Type B pancreatic cell (in vitro differentiated cells): ENCODE measurements at regions not wholly inside any gene's neighbourhood (a gene's known extent, or its start where the extent isn't known, plus 50 kb on each side); places are given as distances from the start of the nearest gene placed in this dataset.
"Not testable (repeated sequence)": the region's sequence is repeated elsewhere in the genome, so short reads cannot be mapped to it uniquely, and the experiment has no call there.

Experiments used
- DNase-seq: peaks from one replicate; pipeline ENCODE4 v3.0.0; 2021; ENCODE audit warnings: mixed read lengths; ENCODE audit not compliant: unreplicated experiment; ENCODE audit errors: extremely low spot score
- H3K27ac Mint-ChIP-seq: 2 replicates; pipeline ENCODE4 v1.8.0; 2021; ENCODE audit warnings: mild to moderate bottlenecking, mixed read lengths
- H3K27me3 Mint-ChIP-seq: 2 replicates; pipeline ENCODE4 v1.8.0; 2021; ENCODE audit warnings: mixed read lengths
- H3K36me3 Mint-ChIP-seq: 2 replicates; pipeline ENCODE4 v1.8.0; 2021; ENCODE audit warnings: mixed read lengths
- H3K4me1 Mint-ChIP-seq: one replicate; pipeline ENCODE4 v1.8.0; 2021; ENCODE audit warnings: mixed read lengths; ENCODE audit not compliant: unreplicated experiment
- H3K4me3 Mint-ChIP-seq: 2 replicates; pipeline ENCODE4 v1.8.0; 2021; ENCODE audit warnings: mild to moderate bottlenecking, mixed read lengths
- H3K9me3 Mint-ChIP-seq: 2 replicates; pipeline ENCODE4 v1.8.0; 2021; ENCODE audit warnings: mixed read lengths
- TF ChIP-seq, protein P1 (sequence below): fragments of 200-600 bp; sonication (generic); conservative IDR thresholded peaks from 2 replicates; pipeline ENCODE4 v1.5.0; 2021; ENCODE audit warnings: antibody characterized with exemption, mild to moderate bottlenecking

DNA sequence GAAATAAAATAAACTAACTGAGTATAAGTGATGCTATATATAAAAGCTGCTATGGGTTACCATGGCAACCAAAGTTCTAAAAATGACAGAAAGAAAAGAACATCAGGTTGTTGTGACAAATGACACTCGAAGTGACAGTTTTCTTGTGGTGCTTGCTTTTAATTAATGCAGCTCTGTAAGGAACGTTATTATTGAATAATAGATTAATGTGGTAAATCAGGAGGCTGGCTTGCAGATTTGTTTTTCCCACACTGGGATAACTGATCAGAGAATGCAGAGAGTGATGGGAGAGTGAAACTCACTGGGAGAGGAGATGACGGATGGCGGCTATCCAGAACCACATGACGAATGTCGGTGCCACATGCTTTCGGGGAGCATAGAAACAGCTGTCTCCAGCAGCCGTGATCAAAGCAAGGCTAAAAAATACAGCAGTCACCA is 207.0 kb upstream of the ATP10A start:
- Mint-ChIP-seq H3K36me3 (no peaks in the 10 kb centered on the region), H3K27me3 (peaks cover 5% of the 10 kb centered on the region), H3K9me3 (peaks cover 5% of the 10 kb centered on the region), H3K27ac (no peak overlapping the region), H3K4me3 (no peak overlapping the region), H3K4me1 (peaks cover 3% of the 10 kb centered on the region)
- TF ChIP-seq, protein P1, sequence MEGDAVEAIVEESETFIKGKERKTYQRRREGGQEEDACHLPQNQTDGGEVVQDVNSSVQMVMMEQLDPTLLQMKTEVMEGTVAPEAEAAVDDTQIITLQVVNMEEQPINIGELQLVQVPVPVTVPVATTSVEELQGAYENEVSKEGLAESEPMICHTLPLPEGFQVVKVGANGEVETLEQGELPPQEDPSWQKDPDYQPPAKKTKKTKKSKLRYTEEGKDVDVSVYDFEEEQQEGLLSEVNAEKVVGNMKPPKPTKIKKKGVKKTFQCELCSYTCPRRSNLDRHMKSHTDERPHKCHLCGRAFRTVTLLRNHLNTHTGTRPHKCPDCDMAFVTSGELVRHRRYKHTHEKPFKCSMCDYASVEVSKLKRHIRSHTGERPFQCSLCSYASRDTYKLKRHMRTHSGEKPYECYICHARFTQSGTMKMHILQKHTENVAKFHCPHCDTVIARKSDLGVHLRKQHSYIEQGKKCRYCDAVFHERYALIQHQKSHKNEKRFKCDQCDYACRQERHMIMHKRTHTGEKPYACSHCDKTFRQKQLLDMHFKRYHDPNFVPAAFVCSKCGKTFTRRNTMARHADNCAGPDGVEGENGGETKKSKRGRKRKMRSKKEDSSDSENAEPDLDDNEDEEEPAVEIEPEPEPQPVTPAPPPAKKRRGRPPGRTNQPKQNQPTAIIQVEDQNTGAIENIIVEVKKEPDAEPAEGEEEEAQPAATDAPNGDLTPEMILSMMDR = no peak
- no peak for DNase-seq

DNA sequence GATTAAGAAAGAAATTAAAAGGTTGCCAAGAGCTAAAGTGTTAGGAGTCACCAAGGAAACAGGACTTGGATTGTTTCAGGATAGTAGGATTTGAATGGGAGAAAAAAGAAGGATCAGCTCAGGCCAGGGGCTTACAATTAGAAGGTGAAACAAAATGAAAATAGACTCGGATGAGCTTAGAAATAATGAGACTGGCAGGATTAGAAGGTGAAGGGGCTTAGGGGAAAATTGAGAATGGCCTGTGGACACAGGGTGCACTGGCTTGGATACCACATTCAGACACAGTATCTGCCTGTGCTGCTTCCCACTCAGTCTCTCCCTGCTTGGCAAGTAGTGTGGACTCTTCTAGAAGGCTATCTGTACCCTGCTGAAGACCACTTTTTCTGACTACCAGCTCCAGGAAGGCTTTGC is 206.1 kb upstream of the ATP10A start:
- peaks cover 3% of the 10 kb centered on the region for H3K4me1 Mint-ChIP-seq
- H3K27ac Mint-ChIP-seq = no peak overlapping the region
- no peaks in the 10 kb centered on the region for H3K36me3 Mint-ChIP-seq
- DNase-seq = no peak
- TF ChIP-seq, protein P1 = no peak
- H3K9me3 Mint-ChIP-seq = peaks cover 5% of the 10 kb centered on the region
- no peak overlapping the region for H3K4me3 Mint-ChIP-seq
- H3K27me3 Mint-ChIP-seq = peaks cover 5% of the 10 kb centered on the region

DNA sequence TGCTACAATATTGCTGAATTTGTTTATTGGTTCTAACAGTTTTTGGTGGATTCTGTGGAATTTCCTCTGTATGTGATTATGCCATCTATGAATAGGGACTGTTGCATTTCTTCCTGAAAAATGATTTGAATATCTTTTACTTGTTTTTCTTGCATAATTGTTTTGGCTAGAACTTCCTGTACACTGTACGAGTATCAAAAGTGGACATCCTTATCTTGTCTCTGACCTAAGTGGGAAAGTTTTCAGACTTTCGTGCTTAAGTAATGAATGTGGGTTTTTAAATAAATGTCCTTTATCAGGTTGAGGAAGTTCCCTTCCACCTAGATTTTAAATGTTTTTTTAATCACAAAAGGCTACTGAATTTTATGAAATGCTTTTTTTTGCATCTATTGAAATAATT is 203.8 kb upstream of the ATP10A start:
- no peak for DNase-seq
- Mint-ChIP-seq H3K36me3 (no peaks in the 10 kb centered on the region), H3K27ac (no peak overlapping the region), H3K9me3 (no peaks in the 10 kb centered on the region), H3K27me3 (peaks cover 6% of the 10 kb centered on the region), H3K4me3 (no peak overlapping the region), H3K4me1 (peaks cover 3% of the 10 kb centered on the region)
- TF ChIP-seq, protein P1 = no peak

DNA sequence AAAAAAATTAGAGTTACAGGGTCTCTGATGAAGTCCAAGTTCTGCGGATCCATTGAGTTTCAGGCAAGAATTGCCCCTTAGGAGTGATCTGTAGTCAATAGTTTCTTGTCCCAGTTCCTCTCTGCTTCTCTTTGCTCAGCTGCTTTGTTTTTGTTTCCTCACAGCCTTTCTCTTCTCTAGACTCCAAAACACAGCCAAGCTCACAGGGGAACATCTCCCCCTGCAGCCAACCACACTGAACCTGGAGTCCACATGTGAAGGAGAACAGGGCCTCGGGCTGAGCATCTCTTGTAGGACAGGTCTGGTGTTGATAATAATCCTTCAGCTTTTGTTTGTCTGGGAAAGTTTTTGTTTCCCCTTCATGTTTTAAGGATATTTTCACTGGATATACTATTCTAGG is 202.6 kb upstream of the ATP10A start:
- Mint-ChIP-seq H3K4me3 (no peak overlapping the region), H3K36me3 (no peaks in the 10 kb centered on the region), H3K27me3 (peaks cover 6% of the 10 kb centered on the region), H3K9me3 (no peaks in the 10 kb centered on the region), H3K27ac (no peak overlapping the region), H3K4me1 (peaks cover 3% of the 10 kb centered on the region)
- TF ChIP-seq, protein P1 = peak; percentile 14
- no peak for DNase-seq

DNA sequence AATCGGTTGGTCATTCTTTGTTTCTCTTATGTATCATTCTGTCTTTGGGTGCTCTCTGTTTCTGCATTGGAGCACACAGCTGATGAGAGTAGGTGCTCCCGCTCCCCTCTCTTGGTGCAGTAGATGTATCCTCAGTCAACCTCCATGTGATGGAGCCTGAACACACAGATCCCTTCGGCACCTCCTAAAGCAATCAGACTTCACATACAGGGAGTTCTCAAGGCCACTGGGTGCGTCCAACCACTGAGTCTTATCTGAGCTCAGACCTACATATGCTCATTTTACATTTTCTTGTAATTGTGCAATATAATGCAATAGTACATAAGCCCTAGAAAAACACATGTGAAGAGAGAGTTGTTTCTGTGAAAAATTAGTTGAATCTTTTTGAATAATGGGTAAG is 198.1 kb upstream of the ATP10A start:
- H3K27me3 Mint-ChIP-seq = peaks cover 6% of the 10 kb centered on the region
- H3K4me3 Mint-ChIP-seq = no peak overlapping the region
- no peak overlapping the region for H3K27ac Mint-ChIP-seq
- TF ChIP-seq, protein P1 = no peak
- no peaks in the 10 kb centered on the region for H3K4me1 Mint-ChIP-seq
- peaks cover 9% of the 10 kb centered on the region for H3K9me3 Mint-ChIP-seq
- no peaks in the 10 kb centered on the region for H3K36me3 Mint-ChIP-seq
- DNase-seq = no peak

DNA sequence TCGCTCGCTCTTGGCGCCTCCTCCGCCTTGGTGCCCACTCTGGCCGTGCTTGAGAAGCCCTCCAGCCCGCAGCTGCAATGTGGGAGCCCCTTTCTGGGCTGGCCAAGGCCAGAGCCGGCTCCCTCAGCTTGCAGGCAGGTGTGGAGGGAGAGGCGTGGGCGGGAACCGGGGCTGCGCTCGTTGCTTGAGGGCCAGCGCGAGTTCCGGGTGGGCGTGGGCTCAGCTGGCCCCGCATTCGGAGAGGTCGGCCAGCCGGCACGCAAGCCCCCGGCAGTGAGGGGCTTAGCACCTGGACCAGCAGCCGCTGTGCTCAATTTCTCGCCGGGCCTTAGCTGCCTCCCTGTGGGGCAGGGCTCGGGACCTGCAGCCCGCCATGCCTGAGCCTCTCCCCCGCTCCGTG is 193.6 kb upstream of the ATP10A start:
- not testable (repeated sequence) for H3K4me1 Mint-ChIP-seq, H3K4me3 Mint-ChIP-seq, H3K27ac Mint-ChIP-seq, H3K36me3 Mint-ChIP-seq, H3K9me3 Mint-ChIP-seq, DNase-seq
- peaks cover 20% of the 10 kb centered on the region for H3K27me3 Mint-ChIP-seq
